ENCODE measurements at regions not wholly inside any gene's neighbourhood (a gene's known extent, or its start where the extent isn't known, plus 50 kb on each side); places are given as distances from the start of the nearest gene placed in this dataset.

- TF ChIP-seq CTCF (conservative IDR thresholded peaks at IDR 0.05 in 1 of 2, IDR thresholded peaks at IDR 0.05 in 1 of 2; ENCODE audit: low read depth in 1 of 2, low read length in 2 of 2) (no peak), EZH2 (IDR thresholded peaks at IDR 0.05; ENCODE audit: low read length, missing control alignments) (no peak)
- no peaks in the 10 kb centered on the region for H3K27me3 ChIP-seq (ENCODE audit: control insufficient read depth, insufficient read depth, low read length)
- H3K27ac ChIP-seq (ENCODE audit: insufficient read depth, low read length) = no peak overlapping the region
- H3K4me1 ChIP-seq (ENCODE audit: control insufficient read depth, extremely low read depth, insufficient read depth, low read length) = peaks cover 9% of the 10 kb centered on the region
- H3K4me3 ChIP-seq (replicated peaks in 1 of 4; ENCODE audit: control extremely low read depth in 1 of 4, insufficient read depth in 1 of 4, low read depth in 3 of 4, low read length in 4 of 4) = no peak overlapping the region
- no peak overlapping the region for H3K4me2 ChIP-seq (ENCODE audit: extremely low read depth, insufficient read depth, low read length)
- DNase-seq (ENCODE audit: low read depth in 2 of 2) = peak in 1 of 2 donors; percentile 33
- H2AFZ ChIP-seq (ENCODE audit: low read length) = no peak overlapping the region
- no peaks in the 10 kb centered on the region for H3K9me3 ChIP-seq (ENCODE audit: control insufficient read depth, insufficient read depth, low read depth, low read length)
- no peaks in the 10 kb centered on the region for H3K36me3 ChIP-seq (ENCODE audit: control insufficient read depth, insufficient read depth, low read length)
- no peaks in the 10 kb centered on the region for H3K79me2 ChIP-seq (ENCODE audit: control insufficient read depth, insufficient read depth, low read length)
- no peaks in the 10 kb centered on the region for H4K20me1 ChIP-seq (ENCODE audit: control insufficient read depth, extremely low read depth, insufficient read depth, low read length)
- no peak overlapping the region for H3K9ac ChIP-seq (ENCODE audit: insufficient read depth, low read length)
Observed at GRCh38 chr2:145020694-145021093, 500.8 kb upstream of the ZEB2 start.

GRCh38 chr2:145020139-145020538 is 500.2 kb upstream of the ZEB2 start:
- H3K27ac ChIP-seq (ENCODE audit: insufficient read depth, low read length) = no peak overlapping the region
- no peak overlapping the region for H3K4me3 ChIP-seq (replicated peaks in 1 of 4; ENCODE audit: control extremely low read depth in 1 of 4, insufficient read depth in 1 of 4, low read depth in 3 of 4, low read length in 4 of 4)
- no peak for DNase-seq (ENCODE audit: low read depth in 2 of 2)
- TF ChIP-seq EZH2 (IDR thresholded peaks at IDR 0.05; ENCODE audit: low read length, missing control alignments) (no peak), CTCF (conservative IDR thresholded peaks at IDR 0.05 in 1 of 2, IDR thresholded peaks at IDR 0.05 in 1 of 2; ENCODE audit: low read depth in 1 of 2, low read length in 2 of 2) (no peak)
- no peaks in the 10 kb centered on the region for H3K79me2 ChIP-seq (ENCODE audit: control insufficient read depth, insufficient read depth, low read length)
- H3K4me1 ChIP-seq (ENCODE audit: control insufficient read depth, extremely low read depth, insufficient read depth, low read length) = peaks cover 9% of the 10 kb centered on the region
- H4K20me1 ChIP-seq (ENCODE audit: control insufficient read depth, extremely low read depth, insufficient read depth, low read length) = no peaks in the 10 kb centered on the region
- H3K36me3 ChIP-seq (ENCODE audit: control insufficient read depth, insufficient read depth, low read length) = no peaks in the 10 kb centered on the region
- no peak overlapping the region for H2AFZ ChIP-seq (ENCODE audit: low read length)
- H3K9ac ChIP-seq (ENCODE audit: insufficient read depth, low read length) = no peak overlapping the region
- H3K9me3 ChIP-seq (ENCODE audit: control insufficient read depth, insufficient read depth, low read depth, low read length) = no peaks in the 10 kb centered on the region
- H3K27me3 ChIP-seq (ENCODE audit: control insufficient read depth, insufficient read depth, low read length) = no peaks in the 10 kb centered on the region
- no peak overlapping the region for H3K4me2 ChIP-seq (ENCODE audit: extremely low read depth, insufficient read depth, low read length)

GRCh38 chr2:145018502-145018901 is 498.6 kb upstream of the ZEB2 start:
- Histone ChIP-seq H2AFZ (ENCODE audit: low read length) (no peak overlapping the region), H3K79me2 (ENCODE audit: control insufficient read depth, insufficient read depth, low read length) (no peaks in the 10 kb centered on the region), H3K9ac (ENCODE audit: insufficient read depth, low read length) (no peak overlapping the region), H3K9me3 (ENCODE audit: control insufficient read depth, insufficient read depth, low read depth, low read length) (no peaks in the 10 kb centered on the region), H3K4me1 (ENCODE audit: control insufficient read depth, extremely low read depth, insufficient read depth, low read length) (peaks cover 7% of the 10 kb centered on the region), H4K20me1 (ENCODE audit: control insufficient read depth, extremely low read depth, insufficient read depth, low read length) (no peaks in the 10 kb centered on the region), H3K4me3 (replicated peaks in 1 of 4; ENCODE audit: control extremely low read depth in 1 of 4, insufficient read depth in 1 of 4, low read depth in 3 of 4, low read length in 4 of 4) (no peak overlapping the region), H3K27me3 (ENCODE audit: control insufficient read depth, insufficient read depth, low read length) (no peaks in the 10 kb centered on the region), H3K27ac (ENCODE audit: insufficient read depth, low read length) (no peak overlapping the region), H3K4me2 (ENCODE audit: extremely low read depth, insufficient read depth, low read length) (no peak overlapping the region), H3K36me3 (ENCODE audit: control insufficient read depth, insufficient read depth, low read length) (no peaks in the 10 kb centered on the region)
- TF ChIP-seq CTCF (conservative IDR thresholded peaks at IDR 0.05 in 1 of 2, IDR thresholded peaks at IDR 0.05 in 1 of 2; ENCODE audit: low read depth in 1 of 2, low read length in 2 of 2) (no peak), EZH2 (IDR thresholded peaks at IDR 0.05; ENCODE audit: low read length, missing control alignments) (no peak)
- no peak for DNase-seq (ENCODE audit: low read depth in 2 of 2)

Data from fibroblast of lung (primary cell).